Hepatocyte (in vitro differentiated cells): ENCODE measurements at regions not wholly inside any gene's neighbourhood (a gene's known extent, or its start where the extent isn't known, plus 50 kb on each side); places are given as distances from the start of the nearest gene placed in this dataset.

ENCODE experiments used
- EZH2 ChIP-seq: fragments of 200-600 bp; sonication (generic); IDR thresholded peaks from 2 replicates; pipeline ENCODE4 v1.6.1; 2016; ENCODE audit warnings: antibody characterized with exemption, mild to moderate bottlenecking, borderline replicate concordance
- EZH2phosphoT487 ChIP-seq: fragments of 200-600 bp; sonication (generic); IDR thresholded peaks from one replicate; pipeline ENCODE4 v1.6.1; 2018; ENCODE audit warnings: antibody characterized with exemption, mild to moderate bottlenecking, low read depth, moderate library complexity; ENCODE audit not compliant: unreplicated experiment, severe bottlenecking
- TF ChIP-seq, protein P1 (sequence below): fragments of 200-600 bp; sonication (generic); IDR thresholded peaks from 2 replicates; pipeline ENCODE4 v1.5.1; 2016; ENCODE audit warnings: antibody characterized with exemption, mild to moderate bottlenecking; ENCODE audit not compliant: poor library complexity

DNA sequence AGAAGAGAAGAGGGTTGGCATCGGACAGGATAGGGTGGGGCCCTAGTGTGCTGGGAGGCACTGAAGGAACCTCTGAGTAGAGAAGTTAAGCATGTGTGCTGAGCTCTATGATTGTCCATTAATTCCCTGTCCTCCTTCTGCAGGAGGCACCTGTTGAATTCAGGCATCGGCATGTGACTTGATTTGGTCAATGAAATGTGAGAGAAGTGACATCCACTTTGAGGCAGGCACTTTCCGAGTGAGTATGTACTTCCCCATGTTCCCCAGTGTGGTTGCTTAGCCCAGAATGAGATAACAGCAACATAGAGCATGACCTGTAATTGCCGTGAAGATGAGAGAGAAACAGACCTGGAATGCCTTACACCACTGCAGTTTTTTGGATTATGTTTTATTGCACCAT lies 224.8 kb downstream of the RPLP1 start:
- TF ChIP-seq EZH2 (no peak), EZH2phosphoT487 (no peak)
- TF ChIP-seq, protein P1, sequence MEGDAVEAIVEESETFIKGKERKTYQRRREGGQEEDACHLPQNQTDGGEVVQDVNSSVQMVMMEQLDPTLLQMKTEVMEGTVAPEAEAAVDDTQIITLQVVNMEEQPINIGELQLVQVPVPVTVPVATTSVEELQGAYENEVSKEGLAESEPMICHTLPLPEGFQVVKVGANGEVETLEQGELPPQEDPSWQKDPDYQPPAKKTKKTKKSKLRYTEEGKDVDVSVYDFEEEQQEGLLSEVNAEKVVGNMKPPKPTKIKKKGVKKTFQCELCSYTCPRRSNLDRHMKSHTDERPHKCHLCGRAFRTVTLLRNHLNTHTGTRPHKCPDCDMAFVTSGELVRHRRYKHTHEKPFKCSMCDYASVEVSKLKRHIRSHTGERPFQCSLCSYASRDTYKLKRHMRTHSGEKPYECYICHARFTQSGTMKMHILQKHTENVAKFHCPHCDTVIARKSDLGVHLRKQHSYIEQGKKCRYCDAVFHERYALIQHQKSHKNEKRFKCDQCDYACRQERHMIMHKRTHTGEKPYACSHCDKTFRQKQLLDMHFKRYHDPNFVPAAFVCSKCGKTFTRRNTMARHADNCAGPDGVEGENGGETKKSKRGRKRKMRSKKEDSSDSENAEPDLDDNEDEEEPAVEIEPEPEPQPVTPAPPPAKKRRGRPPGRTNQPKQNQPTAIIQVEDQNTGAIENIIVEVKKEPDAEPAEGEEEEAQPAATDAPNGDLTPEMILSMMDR: no peak
